ENCODE measurements at regions not wholly inside any gene's neighbourhood (a gene's known extent, or its start where the extent isn't known, plus 50 kb on each side); places are given as distances from the start of the nearest gene placed in this dataset.

DNA sequence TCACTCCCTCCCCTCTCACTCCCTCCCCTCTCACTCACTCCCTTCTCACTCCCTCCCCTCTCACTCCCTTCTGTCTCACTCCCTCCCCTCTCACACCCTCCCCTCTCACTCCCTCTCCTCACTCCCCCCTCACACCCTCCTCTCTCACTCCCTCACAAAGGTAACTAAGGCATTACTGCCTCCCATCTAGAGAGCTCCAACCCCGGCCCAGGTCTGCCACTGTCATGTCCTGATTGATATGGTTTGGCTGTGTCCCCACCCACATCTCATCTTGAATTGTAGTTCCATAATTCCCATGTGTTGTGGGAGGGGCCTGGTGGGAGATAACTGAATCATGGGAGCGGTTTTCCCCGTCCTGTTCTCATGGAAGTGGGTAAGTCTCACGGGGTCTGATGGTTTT, 359.9 kb upstream of the MYT1L start:
- Histone ChIP-seq H3K27me3 (ENCODE audit: low read depth, low read length) (0 out of 2 replicates have a peak, but pooled peaks cover 6% of the 10 kb centered on the region), H3K27ac (ENCODE audit: low read length) (no peak overlapping the region), H3K4me2 (ENCODE audit: low read length) (no peak overlapping the region), H3K9ac (ENCODE audit: low read length) (no peak overlapping the region), H2AFZ (ENCODE audit: low read depth, low read length) (no peak overlapping the region), H3K9me3 (ENCODE audit: insufficient read depth, low read length) (no peaks in the 10 kb centered on the region), H3K4me3 (ENCODE audit: low read length) (no peak overlapping the region), H3K4me1 (ENCODE audit: low read length) (no peaks in the 10 kb centered on the region), H3K79me2 (ENCODE audit: low read length) (no peaks in the 10 kb centered on the region), H3K36me3 (replicated peaks; ENCODE audit: low read depth, low read length) (no peaks in the 10 kb centered on the region), H4K20me1 (ENCODE audit: insufficient read depth, low read length) (no peaks in the 10 kb centered on the region)
- TF ChIP-seq EZH2phosphoT487 (IDR thresholded peaks at IDR 0.05; ENCODE audit: low read depth) = no peak
- TF ChIP-seq, protein P1, sequence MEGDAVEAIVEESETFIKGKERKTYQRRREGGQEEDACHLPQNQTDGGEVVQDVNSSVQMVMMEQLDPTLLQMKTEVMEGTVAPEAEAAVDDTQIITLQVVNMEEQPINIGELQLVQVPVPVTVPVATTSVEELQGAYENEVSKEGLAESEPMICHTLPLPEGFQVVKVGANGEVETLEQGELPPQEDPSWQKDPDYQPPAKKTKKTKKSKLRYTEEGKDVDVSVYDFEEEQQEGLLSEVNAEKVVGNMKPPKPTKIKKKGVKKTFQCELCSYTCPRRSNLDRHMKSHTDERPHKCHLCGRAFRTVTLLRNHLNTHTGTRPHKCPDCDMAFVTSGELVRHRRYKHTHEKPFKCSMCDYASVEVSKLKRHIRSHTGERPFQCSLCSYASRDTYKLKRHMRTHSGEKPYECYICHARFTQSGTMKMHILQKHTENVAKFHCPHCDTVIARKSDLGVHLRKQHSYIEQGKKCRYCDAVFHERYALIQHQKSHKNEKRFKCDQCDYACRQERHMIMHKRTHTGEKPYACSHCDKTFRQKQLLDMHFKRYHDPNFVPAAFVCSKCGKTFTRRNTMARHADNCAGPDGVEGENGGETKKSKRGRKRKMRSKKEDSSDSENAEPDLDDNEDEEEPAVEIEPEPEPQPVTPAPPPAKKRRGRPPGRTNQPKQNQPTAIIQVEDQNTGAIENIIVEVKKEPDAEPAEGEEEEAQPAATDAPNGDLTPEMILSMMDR (IDR thresholded peaks at IDR 0.05; ENCODE audit: low read depth, low read length) = no peak

DNA sequence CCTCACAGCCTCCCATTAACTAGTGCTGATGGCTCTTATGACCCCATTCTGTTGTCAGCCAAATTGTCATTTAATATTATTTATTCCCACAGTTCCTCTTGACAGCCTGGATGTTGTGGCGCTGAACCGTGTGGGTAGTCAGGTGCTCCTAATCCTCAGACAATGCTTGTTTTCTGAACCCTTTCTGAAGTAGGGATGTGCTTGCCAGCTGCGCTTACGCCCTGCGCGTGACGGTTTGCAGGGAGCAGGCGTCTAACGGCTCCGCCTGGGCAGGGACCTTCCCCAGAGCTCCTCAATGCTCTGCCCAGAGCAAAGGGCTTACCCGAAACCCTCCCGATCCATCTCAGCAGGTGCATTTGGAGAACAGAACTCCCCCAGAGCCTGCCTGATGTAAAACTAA, 358.2 kb upstream of the MYT1L start:
- Histone ChIP-seq H2AFZ (ENCODE audit: low read depth, low read length) (no peak overlapping the region), H3K9ac (ENCODE audit: low read length) (no peak overlapping the region), H3K9me3 (ENCODE audit: insufficient read depth, low read length) (no peaks in the 10 kb centered on the region), H3K4me1 (ENCODE audit: low read length) (no peaks in the 10 kb centered on the region), H3K36me3 (replicated peaks; ENCODE audit: low read depth, low read length) (no peaks in the 10 kb centered on the region), H3K27ac (ENCODE audit: low read length) (no peak overlapping the region), H3K4me2 (ENCODE audit: low read length) (no peak overlapping the region), H3K79me2 (ENCODE audit: low read length) (no peaks in the 10 kb centered on the region), H3K4me3 (ENCODE audit: low read length) (no peak overlapping the region), H3K27me3 (ENCODE audit: low read depth, low read length) (peaks cover 13% of the 10 kb centered on the region; the same call in 1 of the 2 replicates), H4K20me1 (ENCODE audit: insufficient read depth, low read length) (no peaks in the 10 kb centered on the region)
- TF ChIP-seq EZH2phosphoT487 (IDR thresholded peaks at IDR 0.05; ENCODE audit: low read depth) = no peak
- TF ChIP-seq, protein P1 (IDR thresholded peaks at IDR 0.05; ENCODE audit: low read depth, low read length) = no peak

DNA sequence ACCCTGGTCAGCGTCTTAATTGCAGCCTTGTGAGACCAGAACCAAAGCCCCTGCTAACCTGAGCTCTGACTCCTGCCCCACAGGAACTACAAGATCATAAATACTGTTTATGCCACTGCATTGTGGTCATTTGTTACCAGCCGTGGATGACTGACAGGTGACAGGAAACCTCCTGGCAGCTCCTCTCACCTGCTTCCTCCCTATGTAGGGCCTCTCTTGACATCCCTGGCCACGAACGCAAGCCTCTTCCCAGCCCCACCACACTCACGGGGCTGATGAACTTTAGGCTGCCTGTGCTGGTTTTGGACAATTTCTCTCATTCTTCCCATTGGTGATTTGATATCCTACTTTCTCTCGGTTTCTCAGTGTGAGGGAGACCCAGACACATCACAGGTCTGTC, 357.2 kb upstream of the MYT1L start:
- no peaks in the 10 kb centered on the region for H3K36me3 ChIP-seq (replicated peaks; ENCODE audit: low read depth, low read length)
- TF ChIP-seq, protein P1 (IDR thresholded peaks at IDR 0.05; ENCODE audit: low read depth, low read length) = no peak
- TF ChIP-seq EZH2phosphoT487 (IDR thresholded peaks at IDR 0.05; ENCODE audit: low read depth) = no peak
- H4K20me1 ChIP-seq (ENCODE audit: insufficient read depth, low read length) = no peaks in the 10 kb centered on the region
- H3K79me2 ChIP-seq (ENCODE audit: low read length) = no peaks in the 10 kb centered on the region
- no peaks in the 10 kb centered on the region for H3K4me1 ChIP-seq (ENCODE audit: low read length)
- H3K27me3 ChIP-seq (ENCODE audit: low read depth, low read length) = peaks cover 20% of the 10 kb centered on the region; the same call in 1 of the 2 replicates
- no peaks in the 10 kb centered on the region for H3K9me3 ChIP-seq (ENCODE audit: insufficient read depth, low read length)
- no peak overlapping the region for H2AFZ ChIP-seq (ENCODE audit: low read depth, low read length)
- H3K27ac ChIP-seq (ENCODE audit: low read length) = no peak overlapping the region
- H3K4me3 ChIP-seq (ENCODE audit: low read length) = no peak overlapping the region
- H3K9ac ChIP-seq (ENCODE audit: low read length) = no peak overlapping the region
- H3K4me2 ChIP-seq (ENCODE audit: low read length) = no peak overlapping the region

DNA sequence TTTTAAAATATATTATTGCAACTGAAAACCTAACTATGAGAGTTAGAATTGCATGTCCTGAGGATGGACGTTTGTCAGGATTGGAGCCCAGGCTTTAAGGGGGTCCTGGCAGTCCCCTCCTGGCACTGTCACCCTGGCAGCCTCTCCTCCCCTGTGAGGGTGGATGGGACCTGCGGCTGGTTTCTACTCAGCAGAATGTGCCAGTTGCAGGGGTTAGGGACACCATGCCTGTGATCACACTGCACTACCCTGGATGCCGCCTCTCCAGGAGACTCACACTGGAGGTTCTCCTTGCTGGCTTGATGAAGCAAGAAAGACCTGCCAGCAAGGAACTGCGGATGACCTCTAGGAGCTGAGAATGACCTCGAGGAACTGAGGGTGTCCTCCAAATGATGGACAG, 356.7 kb upstream of the MYT1L start:
- no peaks in the 10 kb centered on the region for H4K20me1 ChIP-seq (ENCODE audit: insufficient read depth, low read length)
- no peaks in the 10 kb centered on the region for H3K79me2 ChIP-seq (ENCODE audit: low read length)
- H2AFZ ChIP-seq (ENCODE audit: low read depth, low read length) = no peak overlapping the region
- TF ChIP-seq, protein P1 (IDR thresholded peaks at IDR 0.05; ENCODE audit: low read depth, low read length) = no peak
- no peak for TF ChIP-seq EZH2phosphoT487 (IDR thresholded peaks at IDR 0.05; ENCODE audit: low read depth)
- H3K27me3 ChIP-seq (ENCODE audit: low read depth, low read length) = peaks cover 20% of the 10 kb centered on the region; the same call in 1 of the 2 replicates
- no peak overlapping the region for H3K9ac ChIP-seq (ENCODE audit: low read length)
- H3K9me3 ChIP-seq (ENCODE audit: insufficient read depth, low read length) = no peaks in the 10 kb centered on the region
- no peak overlapping the region for H3K4me3 ChIP-seq (ENCODE audit: low read length)
- no peaks in the 10 kb centered on the region for H3K36me3 ChIP-seq (replicated peaks; ENCODE audit: low read depth, low read length)
- H3K4me1 ChIP-seq (ENCODE audit: low read length) = no peaks in the 10 kb centered on the region
- no peak overlapping the region for H3K27ac ChIP-seq (ENCODE audit: low read length)
- no peak overlapping the region for H3K4me2 ChIP-seq (ENCODE audit: low read length)
